ENCODE measurements at regions not wholly inside any gene's neighbourhood (a gene's known extent, or its start where the extent isn't known, plus 50 kb on each side); places are given as distances from the start of the nearest gene placed in this dataset.

- no peak overlapping the region for H3K27ac ChIP-seq
- intact Hi-C loops (cut with DNase I; ENCODE audit: low total_unique reads), result no loop called here
- no peak for DNase-seq
- H3K9me3 ChIP-seq, result no peaks in the 10 kb centered on the region
- no peaks in the 10 kb centered on the region for H3K36me3 ChIP-seq
- no peak overlapping the region for H3K4me3 ChIP-seq
- TF ChIP-seq CTCF (IDR thresholded peaks at IDR 0.05), result no peak
- TF ChIP-seq POLR2A (IDR thresholded peaks at IDR 0.05), result no peak
- no peaks in the 10 kb centered on the region for H3K27me3 ChIP-seq
- no peaks in the 10 kb centered on the region for H3K4me1 ChIP-seq
Measured at GRCh38 chr6:126937426-126937825, 181.0 kb upstream of the RSPO3 start.

- no peak overlapping the region for H3K4me3 ChIP-seq
- no peaks in the 10 kb centered on the region for H3K27me3 ChIP-seq
- no peak for DNase-seq
- peaks cover 0 to under 1% of the 10 kb centered on the region in 2 donors for H3K4me1 ChIP-seq
- TF ChIP-seq POLR2A (IDR thresholded peaks at IDR 0.05) (no peak), CTCF (IDR thresholded peaks at IDR 0.05) (no peak)
- no peak overlapping the region for H3K27ac ChIP-seq
- no peaks in the 10 kb centered on the region for H3K36me3 ChIP-seq
- intact Hi-C loops (cut with DNase I; ENCODE audit: low total_unique reads), result no loop called here
- no peaks in the 10 kb centered on the region for H3K9me3 ChIP-seq
Measured at GRCh38 chr6:126939784-126940183, 178.7 kb upstream of the RSPO3 start.

GRCh38 chr6:126941751-126942150 lies 176.7 kb upstream of the RSPO3 start:
- Histone ChIP-seq H3K27me3 (no peaks in the 10 kb centered on the region), H3K4me3 (no peak overlapping the region), H3K9me3 (no peaks in the 10 kb centered on the region), H3K27ac (no peak overlapping the region), H3K4me1 (peaks cover 4 to 5% of the 10 kb centered on the region in 2 donors), H3K36me3 (no peaks in the 10 kb centered on the region)
- intact Hi-C loops (cut with DNase I; ENCODE audit: low total_unique reads), result no loop called here
- DNase-seq, result no peak
- no peak for TF ChIP-seq POLR2A (IDR thresholded peaks at IDR 0.05)
- TF ChIP-seq CTCF (IDR thresholded peaks at IDR 0.05), result no peak

GRCh38 chr6:126944512-126944911 lies 174.0 kb upstream of the RSPO3 start:
- intact Hi-C loops (cut with DNase I; ENCODE audit: low total_unique reads), result no loop called here
- Histone ChIP-seq H3K27ac (peak overlapping the region; percentile 44 to 55), H3K9me3 (no peaks in the 10 kb centered on the region), H3K4me3 (no peak overlapping the region), H3K4me1 (peaks cover 4 to 5% of the 10 kb centered on the region in 2 donors), H3K36me3 (no peaks in the 10 kb centered on the region), H3K27me3 (no peaks in the 10 kb centered on the region)
- TF ChIP-seq CTCF (IDR thresholded peaks at IDR 0.05) (no peak), POLR2A (IDR thresholded peaks at IDR 0.05) (no peak)
- peak; percentile 19 to 26 for DNase-seq

- DNase-seq, result no peak
- no peaks in the 10 kb centered on the region for H3K36me3 ChIP-seq
- no peak overlapping the region for H3K4me3 ChIP-seq
- H3K9me3 ChIP-seq, result no peaks in the 10 kb centered on the region
- TF ChIP-seq POLR2A (IDR thresholded peaks at IDR 0.05) (no peak), CTCF (IDR thresholded peaks at IDR 0.05) (no peak)
- H3K27me3 ChIP-seq, result no peaks in the 10 kb centered on the region
- H3K4me1 ChIP-seq, result peaks cover 4 to 5% of the 10 kb centered on the region in 2 donors
- intact Hi-C loops (cut with DNase I; ENCODE audit: low total_unique reads), result no loop called here
- H3K27ac ChIP-seq, result peak overlapping the region; percentile 51 to 55
Measured at GRCh38 chr6:126945150-126945685, 173.3 kb upstream of the RSPO3 start.
